HEK293 (cell line): ENCODE measurements at regions not wholly inside any gene's neighbourhood (a gene's known extent, or its start where the extent isn't known, plus 50 kb on each side); places are given as distances from the start of the nearest gene placed in this dataset.

ENCODE experiments used
- CTCF ChIA-PET: fragments of 350-600 bp; formaldehyde crosslinking; extraction: SDS; loops from one replicate; lab custom pipeline; 2021; ENCODE audit warnings: antibody characterized with exemption; lab: Yijun Ruan, JAX
- POLR2A ChIA-PET: fragments of 300-600 bp; formaldehyde crosslinking; extraction: SDS; loops from one replicate; lab custom pipeline; 2020; ENCODE audit warnings: antibody characterized with exemption, inconsistent platforms; lab: Yijun Ruan, JAX
- H3K27ac ChIP-seq: fragments of 200-500 bp; sonication (Bioruptor generic); 2 replicates; pipeline ENCODE4 v1.5.1; 2014; ENCODE audit warnings: low read depth, low read length, control low read depth, inconsistent platforms; ENCODE audit errors: extremely low read depth
- H3K36me3 ChIP-seq, 2 experiments: fragments of 200-500 bp in 1 of 2; sonication (Bioruptor generic) in 1 of 2; 1 replicate in 1 of 2; 2 replicates in 1 of 2; pipeline ENCODE4 v1.5.1; 2014 to 2017; ENCODE audit warnings: inconsistent platforms in 2 of 2, low read length in 2 of 2; ENCODE audit not compliant: control insufficient read depth in 2 of 2, insufficient read depth in 1 of 2
- H3K4me1 ChIP-seq: fragments of 200-500 bp; sonication (Bioruptor generic); 2 replicates; pipeline ENCODE4 v1.5.1; 2014; ENCODE audit warnings: mild to moderate bottlenecking, low read length, inconsistent platforms; ENCODE audit not compliant: control insufficient read depth, insufficient read depth
- H3K4me3 ChIP-seq: 2 replicates; pipeline ENCODE4 v1.5.1; 2011; ENCODE audit warnings: low read depth, mild to moderate bottlenecking, control low read depth, low read length, moderate library complexity
- H3K9me3 ChIP-seq: fragments of 200-500 bp; sonication (Bioruptor generic); 2 replicates; pipeline ENCODE4 v1.5.1; 2014; ENCODE audit warnings: low read depth, low read length, inconsistent platforms; ENCODE audit not compliant: control insufficient read depth, insufficient read depth
- BCL11A ChIP-seq: fragments of 450-650 bp; formaldehyde crosslinking; IDR thresholded peaks from 2 replicates; pipeline ENCODE4 v1.5.1; 2016; ENCODE audit warnings: low read depth, missing biosample characterization, missing genetic modification characterization
- BCL11B ChIP-seq: fragments of 450-650 bp; formaldehyde crosslinking; IDR thresholded peaks from 2 replicates; pipeline ENCODE4 v1.5.1; 2016; ENCODE audit warnings: low read depth, missing biosample characterization, missing genetic modification characterization
- HOXA7 ChIP-seq: sonication (generic); formaldehyde crosslinking; IDR thresholded peaks from 2 replicates; pipeline ENCODE4 v1.8.1; 2022; ENCODE audit warnings: missing genetic modification reagents, borderline replicate concordance
- ZFHX2 ChIP-seq: fragments of 450-650 bp; formaldehyde crosslinking; conservative IDR thresholded peaks from 2 replicates; pipeline ENCODE4 v1.5.1; 2016; ENCODE audit warnings: missing biosample characterization, missing genetic modification characterization
- ZIC2 ChIP-seq: fragments of 450-650 bp; formaldehyde crosslinking; IDR thresholded peaks from 2 replicates; pipeline ENCODE4 v1.5.1; 2016; ENCODE audit warnings: missing biosample characterization, missing genetic modification characterization
- ZNF362 ChIP-seq: fragments of 450-650 bp; formaldehyde crosslinking; IDR thresholded peaks from 2 replicates; pipeline ENCODE4 v1.5.1; 2016; ENCODE audit warnings: missing biosample characterization, missing genetic modification characterization
- ZNF423 ChIP-seq: fragments of 450-650 bp; formaldehyde crosslinking; IDR thresholded peaks from 2 replicates; pipeline ENCODE4 v1.5.1; 2016; ENCODE audit warnings: missing biosample characterization, missing genetic modification characterization
- ZNF473 ChIP-seq: fragments of 450-650 bp; formaldehyde crosslinking; IDR thresholded peaks from 2 replicates; pipeline ENCODE4 v1.5.1; 2017; ENCODE audit warnings: missing biosample characterization, missing genetic modification characterization
- ZNF529 ChIP-seq: fragments of 450-650 bp; formaldehyde crosslinking; IDR thresholded peaks from 2 replicates; pipeline ENCODE4 v1.5.1; 2017; ENCODE audit warnings: missing genetic modification characterization, missing biosample characterization; ENCODE audit not compliant: insufficient replicate concordance
- ZNF639 ChIP-seq: fragments of 450-650 bp; formaldehyde crosslinking; IDR thresholded peaks from 2 replicates; pipeline ENCODE4 v1.5.1; 2016; ENCODE audit warnings: missing biosample characterization, missing genetic modification characterization
- ZNF670 ChIP-seq: fragments of 450-650 bp; formaldehyde crosslinking; IDR thresholded peaks from 2 replicates; pipeline ENCODE4 v1.5.1; 2016; ENCODE audit warnings: missing biosample characterization, missing genetic modification characterization, low read depth
- ZNF677 ChIP-seq: fragments of 450-650 bp; IDR thresholded peaks from 2 replicates; pipeline ENCODE4 v1.5.0; 2018; ENCODE audit warnings: missing biosample characterization, mild to moderate bottlenecking, missing genetic modification characterization, moderate library complexity
- ZNF785 ChIP-seq: fragments of 450-650 bp; formaldehyde crosslinking; IDR thresholded peaks from 2 replicates; pipeline ENCODE4 v1.5.1; 2016; ENCODE audit warnings: missing biosample characterization, missing genetic modification characterization
- ZNF830 ChIP-seq: fragments of 450-650 bp; IDR thresholded peaks from 2 replicates; pipeline ENCODE4 v1.5.0; 2018; ENCODE audit warnings: missing biosample characterization, missing genetic modification characterization, low read depth, mild to moderate bottlenecking, moderate library complexity
- TF ChIP-seq, protein P1 (sequence below): fragments of 450-650 bp; formaldehyde crosslinking; IDR thresholded peaks from 2 replicates; pipeline ENCODE4 v1.5.1; 2016; ENCODE audit warnings: missing biosample characterization, missing genetic modification characterization
- TF ChIP-seq, protein P2 (sequence below): fragments of 450-650 bp; formaldehyde crosslinking; IDR thresholded peaks from 2 replicates; pipeline ENCODE4 v1.5.1; 2017; ENCODE audit warnings: missing biosample characterization, missing genetic modification characterization

DNA sequence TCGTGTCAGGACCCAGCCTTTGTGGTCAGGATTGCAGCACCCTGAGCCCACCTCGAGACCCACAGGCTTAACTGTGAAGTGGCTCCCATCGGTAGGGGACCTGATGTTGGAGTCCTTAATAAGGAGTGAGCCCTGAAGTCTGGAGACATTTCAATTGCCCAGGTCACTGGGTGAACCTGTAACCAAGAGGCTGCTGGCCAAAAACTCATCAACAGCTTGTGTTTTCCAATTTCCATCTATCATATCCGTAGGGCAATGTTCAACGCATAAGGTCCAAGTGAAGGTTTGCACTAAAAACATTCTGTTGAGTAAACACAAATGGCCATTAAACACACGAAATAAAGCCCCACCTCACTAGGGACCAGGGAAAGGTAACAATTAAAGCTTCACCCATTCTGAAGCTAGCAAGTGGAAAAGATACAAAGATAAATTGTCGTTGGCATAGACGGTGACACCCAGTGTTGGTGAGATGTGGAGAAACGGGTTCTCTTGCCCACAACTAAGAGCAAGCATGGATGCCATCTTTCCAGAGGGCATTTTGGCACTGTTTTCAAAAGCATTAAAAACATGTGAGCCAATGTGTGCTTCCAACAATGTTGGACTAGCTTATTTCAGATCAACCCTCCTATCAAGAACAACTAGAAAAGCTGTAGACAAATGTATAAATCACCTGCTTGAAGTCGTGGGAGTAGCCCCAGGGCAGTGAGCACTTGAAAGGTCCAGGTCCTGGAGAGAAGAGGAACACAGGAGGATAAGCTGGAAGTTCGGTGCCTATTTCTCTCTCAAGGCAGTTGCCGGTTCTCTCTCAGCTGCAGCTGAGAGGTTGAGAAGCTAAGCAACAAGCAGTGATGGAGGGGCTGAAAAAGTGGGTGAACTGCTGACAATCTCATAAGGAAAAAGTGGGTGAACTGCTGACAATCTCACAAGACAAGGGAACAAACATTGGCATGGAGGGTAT is 56.3 kb upstream of the PCSK6 start:
- POLR2A ChIA-PET, result no interaction called here
- Histone ChIP-seq H3K36me3 (no peaks in the 10 kb centered on the region), H3K27ac (no peak overlapping the region), H3K4me3 (no peak overlapping the region), H3K4me1 (no peaks in the 10 kb centered on the region), H3K9me3 (0 out of 2 replicates have a peak, but pooled peaks cover 4% of the 10 kb centered on the region)
- CTCF ChIA-PET, result interaction anchor here (0.7 to 2.6 kb wide), 4 partner anchors 12 to 96 kb away, joined by 3 to 8 read pairs (median 5); no protein-coding TSS in a partner anchor
- TF ChIP-seq, protein P1, sequence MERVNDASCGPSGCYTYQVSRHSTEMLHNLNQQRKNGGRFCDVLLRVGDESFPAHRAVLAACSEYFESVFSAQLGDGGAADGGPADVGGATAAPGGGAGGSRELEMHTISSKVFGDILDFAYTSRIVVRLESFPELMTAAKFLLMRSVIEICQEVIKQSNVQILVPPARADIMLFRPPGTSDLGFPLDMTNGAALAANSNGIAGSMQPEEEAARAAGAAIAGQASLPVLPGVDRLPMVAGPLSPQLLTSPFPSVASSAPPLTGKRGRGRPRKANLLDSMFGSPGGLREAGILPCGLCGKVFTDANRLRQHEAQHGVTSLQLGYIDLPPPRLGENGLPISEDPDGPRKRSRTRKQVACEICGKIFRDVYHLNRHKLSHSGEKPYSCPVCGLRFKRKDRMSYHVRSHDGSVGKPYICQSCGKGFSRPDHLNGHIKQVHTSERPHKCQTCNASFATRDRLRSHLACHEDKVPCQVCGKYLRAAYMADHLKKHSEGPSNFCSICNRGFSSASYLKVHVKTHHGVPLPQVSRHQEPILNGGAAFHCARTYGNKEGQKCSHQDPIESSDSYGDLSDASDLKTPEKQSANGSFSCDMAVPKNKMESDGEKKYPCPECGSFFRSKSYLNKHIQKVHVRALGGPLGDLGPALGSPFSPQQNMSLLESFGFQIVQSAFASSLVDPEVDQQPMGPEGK (tag by site-specific recombination), result no peak
- TF ChIP-seq ZNF423 (tag by site-specific recombination) (no peak), ZIC2 (tag by site-specific recombination) (no peak), ZNF830 (no peak), ZNF670 (tag by site-specific recombination) (no peak), ZNF473 (tag by site-specific recombination) (no peak), HOXA7 (no peak), ZNF785 (tag by site-specific recombination) (no peak), ZNF362 (no peak), ZNF639 (tag by site-specific recombination) (no peak), ZNF529 (tag by site-specific recombination) (no peak)

GRCh38 chr15:101544613-101544945 is 55.1 kb upstream of the PCSK6 start:
- no peak overlapping the region for H3K27ac ChIP-seq
- CTCF ChIA-PET, result interaction anchor here (2.6 kb wide), 1 partner anchor 34 kb away, joined by 7 read pairs; no protein-coding TSS in a partner anchor
- 0 out of 2 replicates have a peak, but pooled peaks cover 4% of the 10 kb centered on the region for H3K9me3 ChIP-seq
- H3K4me1 ChIP-seq, result no peaks in the 10 kb centered on the region
- TF ChIP-seq BCL11B (tag by site-specific recombination) (no peak), ZIC2 (tag by site-specific recombination) (peak; percentile 53)
- no peaks in the 10 kb centered on the region for H3K36me3 ChIP-seq
- POLR2A ChIA-PET, result interaction anchor here (0.6 kb wide), 1 partner anchor 10 kb away, joined by 3 read pairs; no protein-coding TSS in a partner anchor
- no peak overlapping the region for H3K4me3 ChIP-seq

DNA sequence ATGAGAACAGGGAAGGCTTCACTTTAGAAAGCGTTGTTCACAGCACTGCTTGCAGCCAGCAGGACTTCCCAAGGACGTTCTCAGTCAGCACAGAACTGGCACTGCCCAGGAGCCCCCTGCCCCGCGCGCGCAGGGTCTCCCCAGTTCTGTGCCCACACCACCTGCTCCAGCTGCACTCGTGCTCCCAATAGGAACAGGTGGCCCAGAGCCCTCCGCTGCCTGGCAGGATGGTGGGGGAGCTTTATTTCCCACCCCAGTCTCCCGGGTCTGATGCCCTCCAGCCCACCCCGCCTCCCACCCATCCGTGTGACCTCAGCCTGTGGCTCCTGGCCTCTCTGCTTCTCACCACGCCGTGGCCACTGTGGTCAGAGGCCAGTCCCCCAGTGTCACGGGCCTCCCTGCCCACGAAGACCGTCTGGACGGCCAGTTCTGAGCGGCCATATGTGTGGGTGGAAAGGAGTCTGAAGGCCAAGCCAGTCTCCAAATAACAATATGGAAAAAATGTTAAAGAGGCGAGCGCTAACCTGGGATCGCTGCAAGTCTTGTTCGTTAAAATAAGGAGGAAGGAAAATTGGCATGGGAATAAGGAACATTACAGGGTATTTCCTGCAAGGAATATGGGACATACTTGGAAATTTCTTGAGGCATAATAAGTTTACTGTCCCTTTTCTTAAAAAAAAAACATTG is 54.6 kb upstream of the PCSK6 start:
- Histone ChIP-seq H3K27ac (no peak overlapping the region), H3K36me3 (no peaks in the 10 kb centered on the region), H3K4me1 (no peaks in the 10 kb centered on the region), H3K4me3 (no peak overlapping the region), H3K9me3 (0 out of 2 replicates have a peak, but pooled peaks cover 4% of the 10 kb centered on the region)
- POLR2A ChIA-PET, result interaction anchor here (0.6 kb wide), 1 partner anchor 10 kb away, joined by 3 read pairs; no protein-coding TSS in a partner anchor
- TF ChIP-seq ZFHX2, result 0 out of 2 replicates have a peak, but pooled peaks have one; percentile 11
- no peak for TF ChIP-seq BCL11A (tag by site-specific recombination)
- TF ChIP-seq, protein P2, sequence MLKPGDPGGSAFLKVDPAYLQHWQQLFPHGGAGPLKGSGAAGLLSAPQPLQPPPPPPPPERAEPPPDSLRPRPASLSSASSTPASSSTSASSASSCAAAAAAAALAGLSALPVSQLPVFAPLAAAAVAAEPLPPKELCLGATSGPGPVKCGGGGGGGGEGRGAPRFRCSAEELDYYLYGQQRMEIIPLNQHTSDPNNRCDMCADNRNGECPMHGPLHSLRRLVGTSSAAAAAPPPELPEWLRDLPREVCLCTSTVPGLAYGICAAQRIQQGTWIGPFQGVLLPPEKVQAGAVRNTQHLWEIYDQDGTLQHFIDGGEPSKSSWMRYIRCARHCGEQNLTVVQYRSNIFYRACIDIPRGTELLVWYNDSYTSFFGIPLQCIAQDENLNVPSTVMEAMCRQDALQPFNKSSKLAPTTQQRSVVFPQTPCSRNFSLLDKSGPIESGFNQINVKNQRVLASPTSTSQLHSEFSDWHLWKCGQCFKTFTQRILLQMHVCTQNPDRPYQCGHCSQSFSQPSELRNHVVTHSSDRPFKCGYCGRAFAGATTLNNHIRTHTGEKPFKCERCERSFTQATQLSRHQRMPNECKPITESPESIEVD, result no peak
- TF ChIP-seq ZNF677 (tag by site-specific recombination), result no peak
- CTCF ChIA-PET, result no interaction called here
